ENCODE measurements at regions not wholly inside any gene's neighbourhood (a gene's known extent, or its start where the extent isn't known, plus 50 kb on each side); places are given as distances from the start of the nearest gene placed in this dataset.

- TF ChIP-seq ZNF561 (tag by site-specific recombination; IDR thresholded peaks at IDR 0.05; ENCODE audit: borderline replicate concordance), result no peak
- TF ChIP-seq ZNF768 (tag by site-specific recombination; IDR thresholded peaks at IDR 0.05), result no peak
- no peak for TF ChIP-seq MEIS1 (CRISPR knock-in tag; IDR thresholded peaks at IDR 0.05; ENCODE audit: borderline replicate concordance)
These were observed 1283.0 kb upstream of the CDH2 start (continued) for GRCh38 chr18:29459972-29460371.

GRCh38 chr18:29457316-29457889 lies 1280.5 kb upstream of the CDH2 start:
- POLR2A ChIA-PET, result no interaction called here
- TF ChIP-seq MYNN (tag by site-specific recombination; IDR thresholded peaks at IDR 0.05; ENCODE audit: borderline replicate concordance), result no peak
- no peak for TF ChIP-seq ZNF16 (tag by site-specific recombination; IDR thresholded peaks at IDR 0.05; ENCODE audit: low read depth)
- TF ChIP-seq FEZF1 (tag by site-specific recombination; IDR thresholded peaks at IDR 0.05), result no peak
- no peak for TF ChIP-seq ZNF600 (tag by site-specific recombination; IDR thresholded peaks at IDR 0.05)
- TF ChIP-seq ZEB2 (tag by site-specific recombination; IDR thresholded peaks at IDR 0.05), result no peak
- TF ChIP-seq ZNF416 (tag by site-specific recombination; IDR thresholded peaks at IDR 0.05), result no peak
- TF ChIP-seq ZNF132 (tag by site-specific recombination; IDR thresholded peaks at IDR 0.05; ENCODE audit: borderline replicate concordance), result no peak
- TF ChIP-seq ZNF677 (tag by site-specific recombination; IDR thresholded peaks at IDR 0.05), result no peak
- no peak for TF ChIP-seq ZNF548 (tag by site-specific recombination; IDR thresholded peaks at IDR 0.05)
- TF ChIP-seq TSHZ1 (tag by site-specific recombination; IDR thresholded peaks at IDR 0.05; ENCODE audit: borderline replicate concordance), result no peak
- TF ChIP-seq ZBTB48 (tag by site-specific recombination; IDR thresholded peaks at IDR 0.05), result no peak
- TF ChIP-seq KLF8 (tag by site-specific recombination; IDR thresholded peaks at IDR 0.05), result no peak
- TF ChIP-seq GLIS2 (tag by site-specific recombination; IDR thresholded peaks at IDR 0.05), result no peak
- no peak for TF ChIP-seq SP2 (tag by site-specific recombination; IDR thresholded peaks at IDR 0.05)
- TF ChIP-seq ZNF777 (tag by site-specific recombination; IDR thresholded peaks at IDR 0.05; ENCODE audit: borderline replicate concordance), result no peak
- TF ChIP-seq ZNF645 (tag by site-specific recombination; IDR thresholded peaks at IDR 0.05), result no peak

GRCh38 chr18:29449424-29449823 lies 1272.5 kb upstream of the CDH2 start:
- Histone ChIP-seq H3K4me1 (ENCODE audit: control insufficient read depth, insufficient read depth, low read length) (no peaks in the 10 kb centered on the region), H3K9me3 (ENCODE audit: control insufficient read depth, insufficient read depth, low read depth, low read length) (no peaks in the 10 kb centered on the region), H3K36me3 (ENCODE audit: control insufficient read depth in 2 of 2, insufficient read depth in 1 of 2, low read length in 2 of 2) (no peaks in the 10 kb centered on the region), H3K4me3 (ENCODE audit: low read depth, low read length) (no peak overlapping the region), H3K27ac (ENCODE audit: extremely low read depth, low read depth, low read length) (no peak overlapping the region)
- TF ChIP-seq ZBTB7A (tag by site-specific recombination; IDR thresholded peaks at IDR 0.05; ENCODE audit: low read depth) (no peak), ZNF223 (tag by site-specific recombination; IDR thresholded peaks at IDR 0.05) (no peak), ZNF302 (tag by site-specific recombination; IDR thresholded peaks at IDR 0.05; ENCODE audit: low read depth) (no peak), HIC1 (tag by site-specific recombination; IDR thresholded peaks at IDR 0.05) (no peak), ZNF37A (tag by site-specific recombination; IDR thresholded peaks at IDR 0.05) (no peak), ZSCAN23 (tag by site-specific recombination; IDR thresholded peaks at IDR 0.05) (no peak)
- ChIA-PET POLR2A (no interaction called here), CTCF (no interaction called here)

More at GRCh38 chr18:29457316-29457889, 1280.5 kb upstream of the CDH2 start:
- no peaks in the 10 kb centered on the region for H3K36me3 ChIP-seq (ENCODE audit: control insufficient read depth in 2 of 2, insufficient read depth in 1 of 2, low read length in 2 of 2)
- H3K9me3 ChIP-seq (ENCODE audit: control insufficient read depth, insufficient read depth, low read depth, low read length), result no peaks in the 10 kb centered on the region
- CTCF ChIA-PET, result interaction anchor here (0.7 kb wide), 1 partner anchor 612 kb away, joined by 3 read pairs; no protein-coding TSS in a partner anchor
- H3K27ac ChIP-seq (ENCODE audit: extremely low read depth, low read depth, low read length), result no peak overlapping the region
- H3K4me3 ChIP-seq (ENCODE audit: low read depth, low read length), result no peak overlapping the region
- no peaks in the 10 kb centered on the region for H3K4me1 ChIP-seq (ENCODE audit: control insufficient read depth, insufficient read depth, low read length)
